Smooth muscle cell (in vitro differentiated cells): ENCODE measurements at regions not wholly inside any gene's neighbourhood (a gene's known extent, or its start where the extent isn't known, plus 50 kb on each side); places are given as distances from the start of the nearest gene placed in this dataset.

Experiments used
- DNase-seq: peaks from one replicate; lab custom pipeline; 2025; ENCODE audit not compliant: unreplicated experiment; lab: John Stamatoyannopoulos, UW
- H2AFZ ChIP-seq: fragments of 200-600 bp; sonication (generic); 2 replicates; pipeline ENCODE4 v1.6.0; 2016; ENCODE audit warnings: antibody characterized with exemption, low read depth, mild to moderate bottlenecking
- H3F3A ChIP-seq: fragments of 200-600 bp; sonication (generic); 2 replicates; pipeline ENCODE4 v1.6.0; 2017; ENCODE audit warnings: antibody characterized with exemption, low read depth
- H3K27ac ChIP-seq: fragments of 200-600 bp; sonication (generic); 2 replicates; pipeline ENCODE4 v1.5.1; 2016; ENCODE audit warnings: low read depth, mild to moderate bottlenecking
- H3K27me3 ChIP-seq: fragments of 200-600 bp; sonication (generic); 2 replicates; pipeline ENCODE4 v1.6.1; 2016; ENCODE audit warnings: low read depth, mild to moderate bottlenecking
- H3K36me3 ChIP-seq: fragments of 200-600 bp; sonication (generic); 2 replicates; pipeline ENCODE4 v1.5.1; 2016; ENCODE audit warnings: low read depth
- H3K4me1 ChIP-seq: fragments of 200-600 bp; sonication (generic); 2 replicates; pipeline ENCODE4 v1.5.1; 2016; ENCODE audit warnings: low read depth
- H3K4me2 ChIP-seq: fragments of 200-600 bp; sonication (generic); 2 replicates; pipeline ENCODE4 v1.6.0; 2016; ENCODE audit warnings: mild to moderate bottlenecking
- H3K4me3 ChIP-seq: fragments of 200-600 bp; sonication (generic); 2 replicates; pipeline ENCODE4 v1.5.1; 2016; ENCODE audit warnings: mild to moderate bottlenecking
- H3K79me2 ChIP-seq: fragments of 200-600 bp; sonication (generic); 2 replicates; pipeline ENCODE4 v1.6.0; 2016; ENCODE audit warnings: low read depth, mild to moderate bottlenecking
- H3K9ac ChIP-seq: fragments of 200-600 bp; sonication (generic); 2 replicates; pipeline ENCODE4 v1.6.0; 2016; ENCODE audit warnings: low read depth
- H3K9me3 ChIP-seq: fragments of 200-600 bp; sonication (generic); replicated peaks from 2 replicates; pipeline ENCODE4 v1.5.1; 2016; ENCODE audit warnings: low read depth
- H4K20me1 ChIP-seq: fragments of 200-600 bp; sonication (generic); 2 replicates; pipeline ENCODE4 v1.6.0; 2016; ENCODE audit warnings: low read depth
- WGBS: methylation state at CpG from one replicate; pipeline ENCODE4 v1.1.7; 2016; ENCODE audit warnings: low lambda C conversion rate; 5-methylcytosine and 5-hydroxymethylcytosine counted together
- TF ChIP-seq, protein P1 (sequence below): fragments of 200-600 bp; sonication (generic); IDR thresholded peaks from 2 replicates; pipeline ENCODE4 v1.5.1; 2017; ENCODE audit warnings: borderline replicate concordance, mild to moderate bottlenecking, antibody characterized with exemption; ENCODE audit not compliant: insufficient read depth, poor library complexity, severe bottlenecking

DNA sequence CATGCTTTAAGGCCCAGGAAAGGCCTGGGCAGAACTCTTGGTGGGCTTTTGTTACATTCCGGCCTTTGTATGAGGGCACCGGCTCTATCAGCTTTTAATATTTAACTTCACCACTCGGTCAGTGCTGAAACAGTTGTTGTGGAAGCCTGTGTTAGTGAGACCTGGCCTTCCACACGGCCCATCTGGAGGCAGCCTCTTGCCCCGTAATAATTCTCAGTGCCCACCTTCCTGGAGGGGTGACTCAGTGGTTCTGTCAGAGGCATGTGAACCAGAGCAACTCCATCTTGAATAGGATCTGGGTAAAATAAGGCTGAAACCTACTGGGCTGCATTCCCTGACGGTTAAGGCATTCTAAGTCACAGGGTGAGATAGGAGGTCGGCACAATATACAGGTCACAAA is 162.0 kb upstream of the STS start:
- no peaks in the 10 kb centered on the region for H3K4me1 ChIP-seq
- no peak overlapping the region for H3K4me3 ChIP-seq
- H3K9ac ChIP-seq = no peak overlapping the region
- H3K9me3 ChIP-seq = no peaks in the 10 kb centered on the region
- no peak overlapping the region for H3K27ac ChIP-seq
- no peaks in the 10 kb centered on the region for H3K27me3 ChIP-seq
- no peak overlapping the region for H2AFZ ChIP-seq
- 83% methylated on average over 7 of the region's 7 CpGs for WGBS
- H3K4me2 ChIP-seq = no peak overlapping the region
- no peaks in the 10 kb centered on the region for H4K20me1 ChIP-seq
- DNase-seq = no peak
- TF ChIP-seq, protein P1, sequence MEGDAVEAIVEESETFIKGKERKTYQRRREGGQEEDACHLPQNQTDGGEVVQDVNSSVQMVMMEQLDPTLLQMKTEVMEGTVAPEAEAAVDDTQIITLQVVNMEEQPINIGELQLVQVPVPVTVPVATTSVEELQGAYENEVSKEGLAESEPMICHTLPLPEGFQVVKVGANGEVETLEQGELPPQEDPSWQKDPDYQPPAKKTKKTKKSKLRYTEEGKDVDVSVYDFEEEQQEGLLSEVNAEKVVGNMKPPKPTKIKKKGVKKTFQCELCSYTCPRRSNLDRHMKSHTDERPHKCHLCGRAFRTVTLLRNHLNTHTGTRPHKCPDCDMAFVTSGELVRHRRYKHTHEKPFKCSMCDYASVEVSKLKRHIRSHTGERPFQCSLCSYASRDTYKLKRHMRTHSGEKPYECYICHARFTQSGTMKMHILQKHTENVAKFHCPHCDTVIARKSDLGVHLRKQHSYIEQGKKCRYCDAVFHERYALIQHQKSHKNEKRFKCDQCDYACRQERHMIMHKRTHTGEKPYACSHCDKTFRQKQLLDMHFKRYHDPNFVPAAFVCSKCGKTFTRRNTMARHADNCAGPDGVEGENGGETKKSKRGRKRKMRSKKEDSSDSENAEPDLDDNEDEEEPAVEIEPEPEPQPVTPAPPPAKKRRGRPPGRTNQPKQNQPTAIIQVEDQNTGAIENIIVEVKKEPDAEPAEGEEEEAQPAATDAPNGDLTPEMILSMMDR = no peak
- H3K36me3 ChIP-seq = no peaks in the 10 kb centered on the region
- H3F3A ChIP-seq = no peaks in the 10 kb centered on the region
- H3K79me2 ChIP-seq = no peaks in the 10 kb centered on the region

DNA sequence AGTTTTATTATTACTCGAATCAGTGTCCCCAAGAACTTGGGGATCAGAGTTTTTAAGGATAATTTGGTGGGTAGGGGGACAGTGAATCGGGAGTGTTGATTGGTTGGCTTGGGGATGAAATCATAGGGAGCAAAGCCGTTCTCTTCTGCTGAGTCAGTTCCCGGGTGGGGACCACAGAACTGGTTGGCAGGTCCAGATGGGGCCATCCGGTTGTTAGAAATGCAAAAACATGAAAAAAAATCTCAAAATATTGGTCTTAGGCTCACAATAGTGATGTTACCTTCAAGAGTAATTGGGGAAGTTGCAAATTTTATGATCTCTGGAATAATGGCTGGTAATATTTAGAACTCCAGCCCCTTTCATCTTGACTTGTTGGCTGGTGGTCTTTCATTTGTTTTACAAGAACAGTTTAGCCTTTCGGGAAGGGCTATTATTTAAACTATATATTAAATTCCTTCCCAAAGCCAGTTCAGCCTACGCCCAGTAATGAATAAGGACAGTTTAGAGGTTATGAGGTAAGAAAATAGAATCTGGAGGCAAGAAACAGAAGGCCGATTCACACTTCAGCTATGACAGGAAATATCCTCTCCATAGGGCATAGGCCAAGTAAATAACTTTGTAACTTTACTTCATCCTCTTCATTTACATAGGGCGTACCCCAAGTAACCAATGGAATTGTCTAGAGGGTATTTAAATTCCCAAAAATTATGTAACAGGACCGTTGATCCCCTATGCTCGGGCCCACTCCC is 164.1 kb upstream of the STS start:
- Histone ChIP-seq H2AFZ (no peak overlapping the region), H3K36me3 (no peaks in the 10 kb centered on the region), H3K79me2 (no peaks in the 10 kb centered on the region), H3K9me3 (no peaks in the 10 kb centered on the region), H3K4me2 (no peak overlapping the region), H3K27me3 (no peaks in the 10 kb centered on the region), H4K20me1 (no peaks in the 10 kb centered on the region), H3K4me1 (no peaks in the 10 kb centered on the region), H3K4me3 (no peak overlapping the region), H3F3A (no peaks in the 10 kb centered on the region), H3K27ac (no peak overlapping the region), H3K9ac (no peak overlapping the region)
- no peak for DNase-seq
- 80% methylated on average over 11 of the region's 11 CpGs for WGBS
- TF ChIP-seq, protein P1 = no peak

DNA sequence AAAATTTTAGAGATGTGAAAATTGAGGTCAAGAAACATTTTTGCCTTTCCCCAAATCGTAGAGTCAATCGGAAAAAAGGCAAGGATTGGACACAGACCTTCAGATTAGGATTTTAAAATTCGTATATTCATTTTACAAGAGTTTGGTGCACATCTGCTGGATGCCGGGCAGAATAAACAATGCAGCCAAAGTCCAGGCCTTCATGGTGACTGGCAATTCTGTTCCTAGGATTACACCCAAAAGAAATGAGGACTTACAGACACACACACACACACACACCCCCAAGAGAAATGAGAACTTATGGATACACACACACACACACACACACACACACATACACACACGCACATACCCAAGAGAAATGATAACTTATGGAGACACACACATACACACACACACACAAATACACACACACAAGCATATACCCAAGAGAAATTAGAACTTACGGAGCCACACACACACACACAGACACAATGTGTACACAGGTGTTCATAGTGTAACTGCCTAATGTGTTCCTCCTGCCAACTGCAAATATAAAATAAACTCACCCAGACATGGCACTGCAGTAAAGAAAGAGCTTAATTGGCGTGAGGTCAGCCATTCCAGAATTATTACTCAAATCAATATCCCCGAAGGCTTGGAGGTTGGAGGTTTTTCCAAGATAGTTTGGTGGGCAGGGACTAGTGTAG is 165.7 kb upstream of the STS start:
- Histone ChIP-seq H3K79me2 (no peaks in the 10 kb centered on the region), H3K4me2 (no peak overlapping the region), H3K27ac (no peak overlapping the region), H3K9ac (no peak overlapping the region), H3K4me1 (no peaks in the 10 kb centered on the region), H3K36me3 (no peaks in the 10 kb centered on the region), H3K4me3 (no peak overlapping the region), H3K27me3 (no peaks in the 10 kb centered on the region), H3K9me3 (no peaks in the 10 kb centered on the region), H3F3A (no peaks in the 10 kb centered on the region), H2AFZ (no peak overlapping the region), H4K20me1 (no peaks in the 10 kb centered on the region)
- 84% methylated on average over 8 of the region's 8 CpGs for WGBS
- DNase-seq = no peak
- TF ChIP-seq, protein P1 = no peak
